ENCODE measurements at regions not wholly inside any gene's neighbourhood (a gene's known extent, or its start where the extent isn't known, plus 50 kb on each side); places are given as distances from the start of the nearest gene placed in this dataset.

GRCh38 chr5:57658018-57658417 lies 175.4 kb upstream of the ACTBL2 start:
- H3K4me2 ChIP-seq: no peak overlapping the region
- DNase-seq (ENCODE audit: low spot score): no peak
- no peak overlapping the region for H3K27ac ChIP-seq
- H3K36me3 ChIP-seq (replicated peaks; ENCODE audit: insufficient read depth, low read depth): no peaks in the 10 kb centered on the region
- no peak for TF ChIP-seq EZH2phosphoT487 (IDR thresholded peaks at IDR 0.05; ENCODE audit: low read depth, severe bottlenecking, unreplicated experiment)
- TF ChIP-seq EZH2 (IDR thresholded peaks at IDR 0.05; ENCODE audit: borderline replicate concordance): no peak
- no peak for TF ChIP-seq CTCF (IDR thresholded peaks at IDR 0.05; ENCODE audit: poor library complexity)
- 97% methylated on average over 1 of the region's 1 CpG for WGBS (ENCODE audit: low lambda C conversion rate, missing lambda C conversion rate)
- H2AFZ ChIP-seq: no peak overlapping the region
- no peaks in the 10 kb centered on the region for H3K27me3 ChIP-seq
- no peak overlapping the region for H3K4me3 ChIP-seq
- no peaks in the 10 kb centered on the region for H4K20me1 ChIP-seq (ENCODE audit: insufficient read depth, poor library complexity, severe bottlenecking)
- H3K9me3 ChIP-seq (ENCODE audit: low read depth): no peaks in the 10 kb centered on the region
- H3K9me2 ChIP-seq (replicated peaks; ENCODE audit: insufficient read depth): no peaks in the 10 kb centered on the region
- no peaks in the 10 kb centered on the region for H3K79me2 ChIP-seq
- H3K4me1 ChIP-seq (ENCODE audit: insufficient read depth): no peaks in the 10 kb centered on the region

DNA sequence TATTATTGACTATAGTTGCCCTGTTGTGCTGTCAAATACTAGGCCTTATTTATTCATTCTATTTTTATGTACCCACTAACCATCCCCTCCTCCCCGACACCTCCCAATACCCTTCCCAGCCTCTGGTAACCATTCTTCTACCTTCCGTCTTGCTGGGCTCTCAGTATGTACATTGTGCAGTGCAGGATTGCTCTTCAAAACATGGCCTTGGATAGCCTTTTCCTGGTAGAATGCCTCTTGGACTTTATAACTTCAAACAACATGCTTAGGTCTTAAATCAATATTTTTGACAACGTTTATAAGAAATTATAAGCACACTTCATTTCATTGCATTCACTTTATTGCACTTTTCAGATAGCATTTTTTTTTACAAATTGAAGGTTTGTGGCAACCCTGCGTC lies 172.6 kb upstream of the ACTBL2 start:
- Histone ChIP-seq H3K36me3 (replicated peaks; ENCODE audit: insufficient read depth, low read depth) (no peaks in the 10 kb centered on the region), H4K20me1 (ENCODE audit: insufficient read depth, poor library complexity, severe bottlenecking) (no peaks in the 10 kb centered on the region), H3K27ac (no peak overlapping the region), H2AFZ (no peak overlapping the region), H3K9me2 (replicated peaks; ENCODE audit: insufficient read depth) (no peaks in the 10 kb centered on the region), H3K27me3 (no peaks in the 10 kb centered on the region), H3K4me1 (ENCODE audit: insufficient read depth) (no peaks in the 10 kb centered on the region), H3K79me2 (no peaks in the 10 kb centered on the region), H3K4me3 (no peak overlapping the region), H3K4me2 (no peak overlapping the region), H3K9me3 (ENCODE audit: low read depth) (no peaks in the 10 kb centered on the region)
- TF ChIP-seq CTCF (IDR thresholded peaks at IDR 0.05; ENCODE audit: poor library complexity): no peak
- no peak for TF ChIP-seq EZH2 (IDR thresholded peaks at IDR 0.05; ENCODE audit: borderline replicate concordance)
- no peak for TF ChIP-seq EZH2phosphoT487 (IDR thresholded peaks at IDR 0.05; ENCODE audit: low read depth, severe bottlenecking, unreplicated experiment)
- no peak for DNase-seq (ENCODE audit: low spot score)
- WGBS (ENCODE audit: low lambda C conversion rate, missing lambda C conversion rate): 84% methylated on average over 4 of the region's 4 CpGs

DNA sequence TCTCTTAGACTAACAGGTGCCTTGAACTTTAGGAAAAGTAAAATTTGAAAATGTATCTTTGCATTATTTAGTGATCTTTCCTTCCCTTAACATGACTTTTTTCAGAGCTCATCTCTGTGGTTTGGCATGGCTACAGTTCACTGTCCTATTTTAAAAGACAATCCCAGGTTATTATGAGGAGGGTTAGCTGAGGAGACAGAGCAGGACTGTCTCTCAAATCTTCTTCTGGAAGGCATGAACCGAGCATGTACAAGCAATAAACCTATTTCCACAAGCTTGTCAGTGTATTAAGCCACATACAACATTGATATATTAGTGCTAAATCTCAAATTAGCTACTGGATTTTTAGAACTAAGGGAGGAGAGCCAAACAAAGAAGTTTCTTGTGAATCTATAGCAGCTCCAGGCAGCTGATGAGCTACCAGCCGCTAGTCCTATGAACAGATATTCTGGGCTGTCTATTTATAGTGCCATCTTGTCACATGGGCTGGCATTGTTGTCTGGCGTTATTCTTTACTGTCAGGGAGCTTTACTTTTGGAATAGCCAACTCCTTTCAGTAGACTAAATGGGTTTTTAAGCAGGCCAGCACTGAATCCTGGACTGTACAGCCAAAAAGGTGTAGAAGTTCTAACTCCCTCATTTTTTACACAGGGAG lies 171.2 kb upstream of the ACTBL2 start:
- no peak for DNase-seq (ENCODE audit: low spot score)

More for the DNA sequence above, 171.2 kb upstream of the ACTBL2 start:
- no peak for TF ChIP-seq EZH2 (IDR thresholded peaks at IDR 0.05; ENCODE audit: borderline replicate concordance)
- no peak for TF ChIP-seq EZH2phosphoT487 (IDR thresholded peaks at IDR 0.05; ENCODE audit: low read depth, severe bottlenecking, unreplicated experiment)
- no peak for TF ChIP-seq CTCF (IDR thresholded peaks at IDR 0.05; ENCODE audit: poor library complexity)
- H3K4me2 ChIP-seq: no peak overlapping the region
- H3K36me3 ChIP-seq (replicated peaks; ENCODE audit: insufficient read depth, low read depth): no peaks in the 10 kb centered on the region
- H3K27ac ChIP-seq: no peak overlapping the region
- H3K4me3 ChIP-seq: no peak overlapping the region
- WGBS (ENCODE audit: low lambda C conversion rate, missing lambda C conversion rate): 92% methylated on average over 3 of the region's 3 CpGs
- no peaks in the 10 kb centered on the region for H3K9me3 ChIP-seq (ENCODE audit: low read depth)
- no peaks in the 10 kb centered on the region for H3K79me2 ChIP-seq
- H2AFZ ChIP-seq: no peak overlapping the region
- no peaks in the 10 kb centered on the region for H3K27me3 ChIP-seq
- no peaks in the 10 kb centered on the region for H3K4me1 ChIP-seq (ENCODE audit: insufficient read depth)
- no peaks in the 10 kb centered on the region for H3K9me2 ChIP-seq (replicated peaks; ENCODE audit: insufficient read depth)
- no peaks in the 10 kb centered on the region for H4K20me1 ChIP-seq (ENCODE audit: insufficient read depth, poor library complexity, severe bottlenecking)

Measured in hepatocyte (in vitro differentiated cells).